Activated naive CD8-positive, alpha-beta T cell (primary cell): ENCODE measurements at regions not wholly inside any gene's neighbourhood (a gene's known extent, or its start where the extent isn't known, plus 50 kb on each side); places are given as distances from the start of the nearest gene placed in this dataset.

Experiments
- H3K27ac Mint-ChIP-seq: one replicate; pipeline ENCODE4 v1.8.0; 2021; ENCODE audit warnings: mixed read lengths
- H3K27me3 Mint-ChIP-seq: one replicate; pipeline ENCODE4 v1.8.0; 2021; ENCODE audit warnings: mixed read lengths
- H3K36me3 Mint-ChIP-seq: one replicate; pipeline ENCODE4 v1.8.0; 2021; ENCODE audit warnings: mixed read lengths
- H3K4me1 Mint-ChIP-seq: one replicate; pipeline ENCODE4 v1.8.0; 2021; ENCODE audit warnings: low read depth, mixed read lengths
- H3K4me3 Mint-ChIP-seq: one replicate; pipeline ENCODE4 v1.8.0; 2021; ENCODE audit warnings: mild to moderate bottlenecking, mixed read lengths
- H3K9me3 Mint-ChIP-seq: one replicate; pipeline ENCODE4 v1.8.0; 2021; ENCODE audit warnings: low read depth, mixed read lengths

DNA sequence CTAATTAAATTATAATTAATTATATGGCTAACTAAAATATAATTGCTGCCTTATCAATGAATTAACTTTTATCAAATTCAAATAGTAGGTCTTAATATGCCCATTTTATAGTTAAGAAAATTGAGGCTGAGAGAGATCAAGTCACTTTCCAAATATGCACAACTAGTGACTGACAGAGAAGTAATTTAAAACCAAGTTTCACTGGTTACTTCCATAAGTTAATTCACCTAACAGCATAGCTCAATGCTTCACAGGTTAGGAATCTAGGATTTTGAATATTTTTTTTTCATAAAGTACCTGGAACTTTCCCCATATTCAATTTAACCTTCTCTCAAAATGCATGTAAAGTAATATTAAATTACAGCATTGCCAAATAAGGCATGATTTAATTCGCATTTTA lies 134.4 kb upstream of the VEGFC start:
- H3K27me3 Mint-ChIP-seq = no peaks in the 10 kb centered on the region
- no peaks in the 10 kb centered on the region for H3K4me1 Mint-ChIP-seq
- no peak overlapping the region for H3K4me3 Mint-ChIP-seq
- H3K9me3 Mint-ChIP-seq = no peaks in the 10 kb centered on the region
- H3K36me3 Mint-ChIP-seq = no peaks in the 10 kb centered on the region
- H3K27ac Mint-ChIP-seq = no peak overlapping the region

DNA sequence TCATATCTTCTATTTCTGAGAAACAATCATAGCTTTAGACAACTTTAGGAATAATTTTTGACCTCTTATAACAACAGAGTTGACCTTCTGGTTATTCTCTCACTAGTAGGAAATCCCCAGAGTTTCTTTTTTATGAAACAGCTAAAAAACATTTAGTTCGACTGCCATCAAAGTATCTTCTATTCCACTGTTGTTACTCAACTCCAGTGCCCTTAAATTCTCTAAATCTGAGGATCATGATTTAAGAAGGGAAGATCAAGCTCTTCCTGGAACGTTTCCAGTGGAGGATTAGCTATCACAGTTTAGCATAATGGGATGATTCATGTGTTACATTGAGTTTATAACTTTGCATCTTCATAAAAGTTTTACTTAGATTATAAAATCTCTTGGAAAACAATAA lies 134.9 kb upstream of the VEGFC start:
- Mint-ChIP-seq H3K9me3 (no peaks in the 10 kb centered on the region), H3K4me3 (no peak overlapping the region), H3K4me1 (no peaks in the 10 kb centered on the region), H3K36me3 (no peaks in the 10 kb centered on the region), H3K27me3 (no peaks in the 10 kb centered on the region), H3K27ac (no peak overlapping the region)

DNA sequence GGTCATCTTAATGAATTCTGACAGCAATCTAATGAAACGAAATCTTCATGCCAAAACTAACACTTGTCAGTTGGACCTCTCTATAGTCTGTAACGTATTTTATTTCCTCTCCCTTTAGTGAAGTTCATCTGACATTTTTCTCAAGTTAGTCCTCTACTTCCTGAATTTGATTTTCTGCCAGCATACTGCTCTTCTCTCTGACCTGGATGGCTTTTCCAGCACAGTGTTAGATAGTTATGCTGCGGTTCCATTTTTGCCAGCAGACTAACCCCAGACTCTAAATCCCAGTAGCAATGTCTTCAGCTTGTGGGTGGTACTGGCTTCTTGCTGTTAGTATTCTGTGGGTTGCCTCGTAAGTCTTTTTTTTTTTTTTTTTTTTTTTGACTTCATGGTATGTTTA lies 146.7 kb upstream of the VEGFC start:
- Mint-ChIP-seq H3K4me1 (no peaks in the 10 kb centered on the region), H3K27ac (no peak overlapping the region), H3K36me3 (no peaks in the 10 kb centered on the region), H3K9me3 (peaks cover 3% of the 10 kb centered on the region), H3K27me3 (peaks cover 2% of the 10 kb centered on the region), H3K4me3 (no peak overlapping the region)

DNA sequence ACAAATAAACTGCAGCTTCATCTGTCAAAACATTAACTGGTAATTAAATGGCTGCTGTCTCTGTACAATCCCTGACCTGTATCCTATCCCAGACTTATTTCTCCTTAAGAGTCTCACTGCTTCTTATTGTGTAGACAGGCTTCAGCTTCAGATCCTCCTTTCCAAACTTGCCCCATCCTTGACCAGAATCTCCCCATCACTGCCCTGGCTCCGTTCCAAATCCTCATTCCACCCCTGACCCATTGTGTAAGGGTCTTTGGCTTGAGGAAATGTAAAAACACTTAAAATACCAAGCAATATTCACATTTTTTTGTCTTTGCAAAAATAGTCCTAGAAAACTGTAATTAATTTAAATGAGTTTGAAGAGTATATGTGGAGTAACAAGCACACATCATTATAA lies 152.6 kb upstream of the VEGFC start:
- no peaks in the 10 kb centered on the region for H3K4me1 Mint-ChIP-seq
- no peaks in the 10 kb centered on the region for H3K36me3 Mint-ChIP-seq
- H3K27ac Mint-ChIP-seq = no peak overlapping the region
- peaks cover 4% of the 10 kb centered on the region for H3K27me3 Mint-ChIP-seq
- peaks cover 4% of the 10 kb centered on the region for H3K9me3 Mint-ChIP-seq
- H3K4me3 Mint-ChIP-seq = no peak overlapping the region

DNA sequence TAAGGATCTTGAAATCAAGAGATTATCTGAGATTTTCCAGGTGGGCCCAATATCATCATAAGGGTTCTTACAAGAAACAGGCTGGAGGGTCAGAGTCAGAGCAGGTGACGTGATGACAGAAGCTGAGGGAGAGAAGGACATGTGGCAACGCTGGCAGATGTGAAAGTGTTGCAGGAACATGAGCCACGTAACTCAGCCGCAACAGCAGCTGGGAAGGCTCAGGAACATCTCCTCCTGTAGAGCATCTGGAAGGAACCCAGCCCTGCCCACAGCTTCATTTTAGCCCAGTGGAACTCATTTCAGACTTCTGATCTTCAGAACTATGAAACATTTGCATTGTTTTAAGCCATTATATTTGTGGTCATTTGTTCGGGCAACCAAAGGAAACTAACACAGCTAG lies 156.3 kb upstream of the VEGFC start:
- Mint-ChIP-seq H3K27ac (no peak overlapping the region), H3K36me3 (no peaks in the 10 kb centered on the region), H3K4me3 (no peak overlapping the region), H3K27me3 (peaks cover 2% of the 10 kb centered on the region), H3K9me3 (peaks cover 4% of the 10 kb centered on the region), H3K4me1 (no peaks in the 10 kb centered on the region)

DNA sequence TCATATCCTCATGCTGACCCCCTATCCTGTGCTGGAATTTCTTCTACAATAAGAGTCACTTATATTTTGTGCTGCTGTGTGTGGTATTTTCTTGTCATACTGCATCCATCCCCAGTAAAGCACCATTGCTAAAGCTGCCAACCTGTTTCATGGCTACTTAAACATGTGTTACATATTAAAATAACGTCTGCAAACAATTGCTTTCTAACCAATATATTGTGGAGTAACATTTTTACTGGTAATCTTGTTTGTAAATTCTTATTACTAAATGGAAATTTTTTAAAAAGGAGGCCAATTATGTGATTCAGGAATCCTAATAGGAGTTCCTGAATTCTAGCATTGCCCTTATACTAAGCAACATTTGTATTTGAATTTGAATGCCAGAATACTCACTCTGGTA lies 160.3 kb upstream of the VEGFC start:
- H3K4me3 Mint-ChIP-seq = no peak overlapping the region
- no peaks in the 10 kb centered on the region for H3K4me1 Mint-ChIP-seq

DNA sequence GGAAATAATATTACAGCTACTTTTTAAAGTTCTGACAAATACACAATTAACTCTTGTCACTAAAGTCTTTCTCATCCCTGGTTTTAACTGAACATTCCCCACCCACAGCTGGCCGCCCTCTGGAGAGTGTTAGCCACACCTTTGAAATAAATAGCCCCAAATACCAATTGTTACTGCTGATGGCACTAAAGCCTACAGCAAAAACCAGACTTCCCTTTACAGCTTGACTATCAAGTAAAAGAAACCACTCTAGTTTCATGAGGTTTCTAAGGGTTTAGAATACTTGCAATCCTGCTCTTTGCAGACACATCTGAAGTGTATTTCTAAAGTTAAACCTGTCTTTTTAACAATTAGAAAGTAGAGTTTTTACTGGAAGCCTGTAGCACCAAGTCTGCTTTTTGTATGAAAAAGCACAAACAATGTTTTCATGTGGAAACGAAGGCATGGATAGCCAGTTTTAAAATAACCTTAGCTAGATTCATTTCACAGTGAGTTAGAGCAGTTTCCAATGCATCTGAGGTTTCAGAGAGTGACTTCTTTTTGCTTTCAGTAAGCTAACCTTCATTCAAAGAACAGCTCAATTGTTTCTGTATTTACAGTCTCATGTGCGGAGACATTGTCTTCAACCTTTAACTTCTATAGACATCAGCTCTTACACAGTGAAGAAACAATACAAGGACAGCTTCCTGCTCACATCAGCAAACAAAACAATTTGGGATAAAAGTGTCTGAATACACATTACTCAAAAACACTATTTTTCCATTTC lies 164.8 kb upstream of the VEGFC start:
- Mint-ChIP-seq H3K4me1 (no peaks in the 10 kb centered on the region), H3K4me3 (no peak overlapping the region), H3K27me3 (peaks cover 2% of the 10 kb centered on the region)

More for the DNA sequence above, 160.3 kb upstream of the VEGFC start:
- H3K9me3 Mint-ChIP-seq = peaks cover 4% of the 10 kb centered on the region
- H3K36me3 Mint-ChIP-seq = no peaks in the 10 kb centered on the region
- H3K27me3 Mint-ChIP-seq = no peaks in the 10 kb centered on the region
- no peak overlapping the region for H3K27ac Mint-ChIP-seq

DNA sequence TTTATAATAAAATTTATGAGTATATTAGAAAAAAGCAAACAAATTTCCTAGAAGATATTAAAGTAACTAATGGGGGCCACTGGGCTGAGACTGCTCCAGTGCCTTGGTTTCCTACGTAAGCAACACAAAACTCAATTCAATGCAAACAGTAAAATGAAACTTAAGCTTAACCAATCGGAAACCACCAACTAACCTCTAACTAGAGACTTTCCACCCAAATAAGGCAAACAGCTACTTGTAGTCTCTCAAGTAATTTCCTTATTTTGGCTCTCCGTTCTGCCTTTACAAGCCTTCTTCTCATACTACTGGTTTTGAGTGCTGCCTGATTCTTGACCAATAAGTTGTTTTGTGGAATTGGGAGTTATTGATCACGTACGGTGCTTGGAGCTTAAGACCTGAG lies 167.3 kb upstream of the VEGFC start:
- Mint-ChIP-seq H3K9me3 (peaks cover 4% of the 10 kb centered on the region), H3K36me3 (no peaks in the 10 kb centered on the region), H3K4me3 (no peak overlapping the region), H3K27me3 (peaks cover 2% of the 10 kb centered on the region), H3K4me1 (no peaks in the 10 kb centered on the region), H3K27ac (no peak overlapping the region)

More for the DNA sequence above, 164.8 kb upstream of the VEGFC start:
- Mint-ChIP-seq H3K9me3 (peaks cover 4% of the 10 kb centered on the region), H3K36me3 (no peaks in the 10 kb centered on the region), H3K27ac (no peak overlapping the region)

DNA sequence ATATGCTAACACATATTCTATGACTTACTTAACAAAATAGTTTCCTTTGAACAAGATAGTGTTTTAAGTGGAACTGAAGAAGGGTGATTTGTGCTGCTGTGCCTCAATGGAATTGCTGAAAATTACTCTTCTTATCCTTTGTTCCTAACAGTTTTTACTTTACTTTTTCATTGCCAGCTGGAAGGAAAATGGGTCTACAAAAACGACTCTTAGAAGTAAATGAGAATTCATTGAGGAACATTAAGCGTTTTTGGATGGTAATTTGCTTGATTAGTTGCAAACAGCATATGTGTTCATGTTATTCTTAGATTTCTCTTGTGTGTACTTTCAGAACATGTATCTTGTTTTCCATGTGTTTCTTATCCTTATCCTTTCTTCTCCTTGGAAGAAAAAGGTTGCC lies 170.4 kb upstream of the VEGFC start:
- Mint-ChIP-seq H3K27me3 (peaks cover 4% of the 10 kb centered on the region), H3K27ac (no peak overlapping the region), H3K4me3 (no peak overlapping the region), H3K36me3 (no peaks in the 10 kb centered on the region), H3K9me3 (no peaks in the 10 kb centered on the region), H3K4me1 (no peaks in the 10 kb centered on the region)

DNA sequence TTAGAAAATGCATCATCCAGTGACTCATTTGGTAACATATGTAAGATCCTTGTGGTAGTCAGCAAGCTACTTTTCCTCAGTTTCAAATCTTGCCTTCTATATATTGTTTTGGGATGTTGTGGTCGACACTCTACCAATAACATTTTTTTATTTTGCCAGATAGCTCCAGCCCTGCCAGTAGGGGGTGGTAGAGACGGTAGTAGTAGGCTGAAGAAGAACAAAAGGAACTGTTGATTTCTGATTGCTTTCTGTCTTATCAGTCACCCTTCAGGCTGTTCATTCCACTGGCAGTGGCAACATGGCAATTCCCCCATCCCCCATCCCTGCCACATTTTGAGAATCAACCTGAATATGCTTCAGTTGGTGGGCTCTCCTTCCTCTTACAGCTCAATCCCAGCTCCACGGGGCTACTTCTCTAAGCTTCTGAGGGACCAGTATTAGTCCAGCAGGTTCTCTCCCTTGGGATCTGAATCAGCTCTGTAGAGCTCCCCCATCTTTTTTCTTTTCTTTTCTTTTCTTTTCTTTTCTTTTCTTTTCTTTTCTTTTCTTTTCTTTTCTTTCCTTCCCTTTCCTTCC lies 171.5 kb upstream of the VEGFC start:
- no peaks in the 10 kb centered on the region for H3K36me3 Mint-ChIP-seq
- H3K4me3 Mint-ChIP-seq = no peak overlapping the region
- no peaks in the 10 kb centered on the region for H3K9me3 Mint-ChIP-seq
- H3K27me3 Mint-ChIP-seq = peaks cover 4% of the 10 kb centered on the region
- H3K4me1 Mint-ChIP-seq = no peaks in the 10 kb centered on the region
- H3K27ac Mint-ChIP-seq = no peak overlapping the region

DNA sequence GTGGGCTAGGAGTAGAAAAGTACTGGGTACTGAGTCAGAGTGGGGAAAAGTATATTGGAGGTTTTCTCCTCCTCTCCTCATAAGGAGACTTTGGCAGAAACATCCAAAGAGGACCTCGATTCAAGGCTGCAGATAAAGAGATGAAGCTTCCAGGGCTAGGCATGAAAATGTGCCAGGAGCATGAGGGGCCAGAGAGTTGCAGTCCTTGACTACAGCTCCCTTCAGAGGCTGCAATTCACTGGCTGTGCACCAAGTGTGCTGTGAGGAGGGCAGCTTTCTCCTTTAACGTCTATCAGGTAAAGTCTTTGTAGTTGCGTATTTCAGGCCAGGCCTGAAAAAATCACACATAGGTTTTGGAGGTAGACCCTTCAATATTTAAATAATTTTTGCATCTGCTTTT lies 174.9 kb upstream of the VEGFC start:
- Mint-ChIP-seq H3K36me3 (no peaks in the 10 kb centered on the region), H3K4me1 (no peaks in the 10 kb centered on the region), H3K9me3 (no peaks in the 10 kb centered on the region), H3K4me3 (no peak overlapping the region), H3K27ac (no peak overlapping the region), H3K27me3 (peaks cover 3% of the 10 kb centered on the region)

DNA sequence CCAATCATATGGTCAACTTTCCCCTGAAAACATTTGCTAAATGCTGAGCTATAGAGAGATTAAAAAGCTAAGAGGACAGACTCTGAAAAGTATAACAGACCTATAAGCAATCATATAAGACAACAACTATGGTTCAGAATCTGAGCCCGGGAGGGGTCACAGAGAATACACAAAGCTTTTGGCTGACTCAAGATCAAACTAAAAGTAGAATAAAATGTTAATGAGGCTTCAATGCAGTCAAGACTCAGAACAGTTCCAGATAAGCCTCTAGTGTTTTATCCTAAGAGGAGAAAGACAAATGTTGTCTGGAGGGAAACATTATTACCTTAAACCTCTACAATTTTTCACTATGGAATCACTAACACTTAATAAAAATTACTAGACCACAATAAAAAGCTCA lies 175.4 kb upstream of the VEGFC start:
- Mint-ChIP-seq H3K27me3 (peaks cover 3% of the 10 kb centered on the region), H3K4me3 (no peak overlapping the region), H3K9me3 (no peaks in the 10 kb centered on the region), H3K27ac (no peak overlapping the region), H3K36me3 (no peaks in the 10 kb centered on the region), H3K4me1 (no peaks in the 10 kb centered on the region)

DNA sequence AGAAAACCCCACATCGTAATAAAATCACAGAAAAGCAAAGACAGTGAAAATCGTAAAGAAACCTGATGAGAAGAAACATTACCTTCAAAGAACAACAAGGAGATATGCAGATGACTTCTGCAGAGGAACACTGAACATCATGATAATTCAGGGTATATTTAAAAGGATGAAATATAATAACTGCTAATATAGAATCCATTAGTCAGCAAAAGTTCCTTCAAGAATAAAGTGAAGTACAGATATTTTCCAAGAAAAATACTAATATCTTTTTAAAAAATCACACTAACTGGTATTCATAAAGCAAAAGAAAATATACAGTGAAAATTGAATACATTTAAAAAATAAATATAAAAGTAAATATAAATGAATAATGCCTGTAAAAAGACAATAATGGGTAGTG lies 176.3 kb upstream of the VEGFC start:
- H3K9me3 Mint-ChIP-seq = no peaks in the 10 kb centered on the region
- no peaks in the 10 kb centered on the region for H3K36me3 Mint-ChIP-seq
- no peak overlapping the region for H3K4me3 Mint-ChIP-seq
- H3K27ac Mint-ChIP-seq = no peak overlapping the region
- no peaks in the 10 kb centered on the region for H3K4me1 Mint-ChIP-seq
- H3K27me3 Mint-ChIP-seq = peaks cover 3% of the 10 kb centered on the region

DNA sequence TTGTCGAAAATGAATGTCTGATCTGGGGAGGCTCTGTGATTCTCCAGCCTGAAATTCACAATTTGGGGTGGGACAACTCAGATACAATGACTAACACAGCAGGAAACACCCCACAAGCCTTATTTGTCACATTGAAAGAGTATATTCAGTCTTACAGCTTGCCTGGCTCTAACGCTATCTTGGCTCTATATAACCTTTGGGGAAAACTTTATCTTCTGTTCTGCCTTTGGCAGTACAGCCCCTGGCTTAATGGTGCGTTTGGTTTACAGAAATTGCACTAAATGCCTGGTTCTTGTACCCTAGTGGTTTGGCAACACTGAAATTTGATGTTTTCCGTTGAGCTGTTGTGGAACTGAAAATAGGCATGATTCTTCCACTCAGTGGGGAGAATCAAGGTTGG lies 178.1 kb upstream of the VEGFC start:
- H3K4me3 Mint-ChIP-seq = no peak overlapping the region
- no peak overlapping the region for H3K27ac Mint-ChIP-seq
- H3K9me3 Mint-ChIP-seq = peaks cover 3% of the 10 kb centered on the region
- H3K36me3 Mint-ChIP-seq = no peaks in the 10 kb centered on the region
- H3K4me1 Mint-ChIP-seq = no peaks in the 10 kb centered on the region
- H3K27me3 Mint-ChIP-seq = peaks cover 3% of the 10 kb centered on the region

DNA sequence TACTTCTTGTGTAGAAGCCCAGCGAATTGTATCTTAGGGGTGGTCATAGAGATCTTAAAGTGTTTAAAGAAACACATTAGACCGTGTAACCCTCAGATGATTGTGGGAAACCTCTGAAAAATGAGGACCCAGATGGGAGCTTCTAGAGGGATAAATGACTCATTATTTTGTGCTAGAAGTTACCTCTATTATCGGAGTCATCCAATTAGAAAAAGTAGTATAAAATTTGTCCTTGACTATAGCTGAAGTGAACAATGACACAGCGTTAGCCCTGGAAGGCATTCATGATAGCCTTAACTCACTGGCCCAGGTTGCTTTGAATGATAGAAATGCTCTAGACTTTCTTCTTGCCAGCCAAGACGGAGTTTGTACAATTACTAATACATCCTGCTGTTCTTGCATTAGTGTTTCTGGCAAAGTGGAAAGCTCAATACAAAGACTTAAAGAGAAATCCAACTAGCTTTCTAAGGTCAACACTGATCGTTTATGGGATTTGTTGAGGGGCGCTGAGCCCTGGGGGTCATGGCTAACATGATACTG lies 178.9 kb upstream of the VEGFC start:
- Mint-ChIP-seq H3K36me3 (no peaks in the 10 kb centered on the region), H3K4me1 (no peaks in the 10 kb centered on the region), H3K4me3 (no peak overlapping the region), H3K9me3 (peaks cover 3% of the 10 kb centered on the region), H3K27me3 (no peaks in the 10 kb centered on the region), H3K27ac (no peak overlapping the region)

DNA sequence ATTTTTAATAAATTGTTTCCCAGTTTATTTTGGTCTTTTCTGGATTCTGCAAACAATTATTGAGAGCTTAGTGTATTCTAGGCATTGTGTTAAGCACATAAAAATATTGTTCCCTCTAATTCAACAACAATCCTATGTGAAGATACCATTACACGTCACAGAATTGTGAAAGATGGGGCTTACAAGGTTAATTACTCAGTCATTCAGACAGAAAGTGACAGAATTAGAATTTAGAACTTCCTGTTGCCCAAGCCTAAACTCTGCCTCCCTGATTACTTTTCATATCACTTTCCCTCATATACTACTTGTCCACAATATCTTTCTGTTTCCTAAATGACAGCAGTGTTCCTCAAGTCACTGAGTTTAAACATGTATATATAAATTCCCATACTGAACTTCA lies 186.7 kb upstream of the VEGFC start:
- H3K4me3 Mint-ChIP-seq = no peak overlapping the region
- no peak overlapping the region for H3K27ac Mint-ChIP-seq
- H3K36me3 Mint-ChIP-seq = no peaks in the 10 kb centered on the region
- no peaks in the 10 kb centered on the region for H3K4me1 Mint-ChIP-seq
- H3K27me3 Mint-ChIP-seq = peaks cover 3% of the 10 kb centered on the region
- H3K9me3 Mint-ChIP-seq = peaks cover under 1% of the 10 kb centered on the region
